B cell (primary cell): ENCODE measurements at regions not wholly inside any gene's neighbourhood (a gene's known extent, or its start where the extent isn't known, plus 50 kb on each side); places are given as distances from the start of the nearest gene placed in this dataset.

Experiments
- ATAC-seq: fragments of 200-7000 bp; cut with Tn5 transposase; one replicate; pipeline ENCODE4 v1.10.0; 2021; ENCODE audit warnings: low read depth, mild to moderate bottlenecking, moderate number of reproducible peaks, moderate library complexity
- CTCF ChIA-PET: fragments of 350-600 bp; sonication (Branson Sonifier 250); formaldehyde crosslinking; loops from one replicate; lab custom pipeline; 2021; ENCODE audit warnings: antibody characterized with exemption, inconsistent platforms; lab: Charles Lee
- POLR2A ChIA-PET: fragments of 350-600 bp; sonication (Branson Sonifier 250); formaldehyde crosslinking; loops from one replicate; lab custom pipeline; 2021; ENCODE audit warnings: antibody characterized with exemption; lab: Charles Lee
- DNase-seq: peaks from one replicate; pipeline ENCODE4 v3.0.0; 2013
- H2AFZ ChIP-seq: 2 replicates; pipeline ENCODE4 v1.6.1; 2012; ENCODE audit warnings: mild to moderate bottlenecking, low read depth, low read length; ENCODE audit not compliant: insufficient read depth, poor library complexity, severe bottlenecking
- H3K27ac ChIP-seq, 2 donors: 1 replicate in 1 of 2; 2 replicates in 1 of 2; pipeline ENCODE4 v1.5.1; 2012 to 2013; ENCODE audit warnings: low read length in 2 of 2, mild to moderate bottlenecking in 2 of 2, moderate library complexity in 1 of 2
- H3K27me3 ChIP-seq, 4 experiments: fragments of 200-600 bp in 1 of 4; sonication (generic) in 1 of 4; replicated peaks in 1 of 4; 1 replicate in 2 of 4; 2 replicates in 2 of 4; pipeline versions ENCODE4 v1.6.1 to v1.7.0; 2013 to 2016; ENCODE audit warnings: low read length in 3 of 4, mild to moderate bottlenecking in 2 of 4, mixed read lengths in 1 of 4, moderate library complexity in 1 of 4; ENCODE audit not compliant: insufficient read depth in 4 of 4, control insufficient read depth in 3 of 4; ENCODE audit errors: control extremely low read depth in 1 of 4
- H3K36me3 ChIP-seq, 2 experiments: replicated peaks in 1 of 2; 1 replicate in 1 of 2; 2 replicates in 1 of 2; pipeline versions ENCODE4 v1.6.1 to v1.7.1; 2013; ENCODE audit warnings: low read length in 1 of 2; ENCODE audit not compliant: insufficient read depth in 2 of 2, control insufficient read depth in 1 of 2; ENCODE audit errors: control extremely low read depth in 1 of 2, extremely low read depth in 1 of 2
- H3K4me1 ChIP-seq, 2 donors: fragments of 200-600 bp in 1 of 2; sonication (generic) in 1 of 2; 1 replicate in 1 of 2; 2 replicates in 1 of 2; pipeline versions ENCODE4 v1.5.1 to v1.6.1; 2013 to 2017; ENCODE audit warnings: low read length in 2 of 2; ENCODE audit not compliant: control insufficient read depth in 2 of 2, insufficient read depth in 2 of 2
- H3K4me2 ChIP-seq: replicated peaks from 2 replicates; pipeline ENCODE3; 2012; ENCODE audit warnings: mild to moderate bottlenecking, low read depth, low read length; ENCODE audit not compliant: poor library complexity, severe bottlenecking
- H3K4me3 ChIP-seq, 5 experiments: fragments of 200-600 bp in 1 of 5; sonication (generic) in 1 of 5; 1 replicate in 3 of 5; 2 replicates in 2 of 5; pipeline versions ENCODE4 v1.5.1 to v1.7.0; 2011 to 2016; ENCODE audit warnings: low read length in 4 of 5, mild to moderate bottlenecking in 4 of 5, low read depth in 2 of 5, control low read depth in 1 of 5, moderate library complexity in 1 of 5; ENCODE audit not compliant: insufficient read depth in 1 of 5; ENCODE audit errors: control extremely low read depth in 1 of 5, extremely low read depth in 1 of 5
- H3K79me2 ChIP-seq: fragments of 200-600 bp; sonication (generic); one replicate; pipeline ENCODE4 v1.6.0; 2016; ENCODE audit warnings: low read length; ENCODE audit not compliant: control insufficient read depth, insufficient read depth
- H3K9ac ChIP-seq: fragments of 200-600 bp; sonication (generic); 2 replicates; pipeline ENCODE4 v1.6.1; 2017; ENCODE audit warnings: mild to moderate bottlenecking, low read length, moderate library complexity
- H3K9me3 ChIP-seq, 3 donors: one replicate each; pipeline versions ENCODE4 v1.6.1 to v1.7.1; 2013; ENCODE audit warnings: low read length in 2 of 3; ENCODE audit not compliant: control insufficient read depth in 2 of 3, insufficient read depth in 1 of 3; ENCODE audit errors: control extremely low read depth in 1 of 3
- H4K20me1 ChIP-seq: 2 replicates; pipeline ENCODE4 v1.6.0; 2012; ENCODE audit warnings: mild to moderate bottlenecking, low read length; ENCODE audit not compliant: insufficient read depth, control insufficient read depth, poor library complexity, severe bottlenecking
- H3K27ac Mint-ChIP-seq: one replicate; pipeline ENCODE4 v1.8.0; 2021; ENCODE audit warnings: mixed read lengths
- H3K27me3 Mint-ChIP-seq: one replicate; pipeline ENCODE4 v1.8.0; 2021; ENCODE audit warnings: mixed read lengths
- H3K4me1 Mint-ChIP-seq: one replicate; pipeline ENCODE4 v1.8.0; 2021; ENCODE audit warnings: mixed read lengths
- H3K4me3 Mint-ChIP-seq: one replicate; pipeline ENCODE4 v1.8.0; 2021; ENCODE audit warnings: mixed read lengths
- H3K9me3 Mint-ChIP-seq: one replicate; pipeline ENCODE4 v1.8.0; 2022; ENCODE audit warnings: mixed read lengths; ENCODE audit not compliant: insufficient read depth
- EZH2 ChIP-seq: IDR thresholded peaks from 2 replicates; pipeline ENCODE4 v1.6.1; 2012; ENCODE audit warnings: borderline replicate concordance, low read depth, mild to moderate bottlenecking, moderate library complexity, low read length; ENCODE audit not compliant: insufficient read depth, poor library complexity, severe bottlenecking
- WGBS: methylation state at CpG from one replicate; pipeline ENCODE4 v1.1.5; 2013; ENCODE audit warnings: missing lambda C conversion rate; ENCODE audit not compliant: insufficient coverage; 5-methylcytosine and 5-hydroxymethylcytosine counted together
- intact Hi-C: fragments of 100-400 bp; cut with micrococcal nuclease; formaldehyde crosslinking; loops from one replicate; pipeline ENCODE4 v1.10.0; 2022
- TF ChIP-seq, protein P1 (sequence below): fragments of 200-600 bp; IDR thresholded peaks from one replicate; pipeline ENCODE4 v1.8.0; 2022; ENCODE audit warnings: antibody characterized with exemption, mild to moderate bottlenecking

DNA sequence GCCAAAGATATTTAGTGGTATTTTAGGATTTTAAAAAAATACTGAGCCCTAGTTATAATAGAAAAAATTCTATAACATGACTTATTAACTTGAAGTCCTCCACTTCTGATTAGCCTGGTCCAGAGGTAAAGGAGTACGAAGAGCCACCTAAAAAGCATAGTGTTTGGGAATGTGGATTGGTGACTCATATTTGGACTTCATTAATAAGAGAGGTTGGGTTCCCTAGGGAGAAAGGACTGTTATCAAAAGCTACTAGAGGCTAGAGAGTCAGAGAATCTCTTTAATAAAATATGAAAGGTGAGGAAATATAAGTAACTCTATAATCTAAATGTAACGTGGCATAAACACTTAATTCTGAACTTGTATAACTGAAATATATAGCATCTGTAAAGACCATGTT, 180.7 kb upstream of the TARS1 start:
- Mint-ChIP-seq H3K4me3 (no peak overlapping the region), H3K27ac (no peak overlapping the region), H3K9me3 (no peaks in the 10 kb centered on the region), H3K27me3 (no peaks in the 10 kb centered on the region), H3K4me1 (no peaks in the 10 kb centered on the region)
- intact Hi-C loops: no loop called here
- H3K9me3 ChIP-seq: no peaks in the 10 kb centered on the region
- no peak overlapping the region for H3K9ac ChIP-seq
- POLR2A ChIA-PET: no interaction called here
- H3K4me1 ChIP-seq: no peaks in the 10 kb centered on the region
- no peaks in the 10 kb centered on the region for H3K36me3 ChIP-seq
- no peaks in the 10 kb centered on the region for H3K79me2 ChIP-seq
- CTCF ChIA-PET: no interaction called here
- H3K27me3 ChIP-seq: no peaks in the 10 kb centered on the region
- H3K27ac ChIP-seq: no peak overlapping the region
- no CpG with 5 or more reads among the region's 2 CpGs for WGBS
- ATAC-seq (no peak), DNase-seq (no peak)
- no peak overlapping the region for H3K4me2 ChIP-seq
- no peak overlapping the region for H2AFZ ChIP-seq
- no peaks in the 10 kb centered on the region for H4K20me1 ChIP-seq
- TF ChIP-seq, protein P1, sequence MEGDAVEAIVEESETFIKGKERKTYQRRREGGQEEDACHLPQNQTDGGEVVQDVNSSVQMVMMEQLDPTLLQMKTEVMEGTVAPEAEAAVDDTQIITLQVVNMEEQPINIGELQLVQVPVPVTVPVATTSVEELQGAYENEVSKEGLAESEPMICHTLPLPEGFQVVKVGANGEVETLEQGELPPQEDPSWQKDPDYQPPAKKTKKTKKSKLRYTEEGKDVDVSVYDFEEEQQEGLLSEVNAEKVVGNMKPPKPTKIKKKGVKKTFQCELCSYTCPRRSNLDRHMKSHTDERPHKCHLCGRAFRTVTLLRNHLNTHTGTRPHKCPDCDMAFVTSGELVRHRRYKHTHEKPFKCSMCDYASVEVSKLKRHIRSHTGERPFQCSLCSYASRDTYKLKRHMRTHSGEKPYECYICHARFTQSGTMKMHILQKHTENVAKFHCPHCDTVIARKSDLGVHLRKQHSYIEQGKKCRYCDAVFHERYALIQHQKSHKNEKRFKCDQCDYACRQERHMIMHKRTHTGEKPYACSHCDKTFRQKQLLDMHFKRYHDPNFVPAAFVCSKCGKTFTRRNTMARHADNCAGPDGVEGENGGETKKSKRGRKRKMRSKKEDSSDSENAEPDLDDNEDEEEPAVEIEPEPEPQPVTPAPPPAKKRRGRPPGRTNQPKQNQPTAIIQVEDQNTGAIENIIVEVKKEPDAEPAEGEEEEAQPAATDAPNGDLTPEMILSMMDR: no peak
- no peak for TF ChIP-seq EZH2
- H3K4me3 ChIP-seq: no peak overlapping the region

- POLR2A ChIA-PET: no interaction called here
- no peaks in the 10 kb centered on the region for H3K27me3 Mint-ChIP-seq
- intact Hi-C loops: no loop called here
- DNase-seq (no peak), ATAC-seq (no peak)
- Histone ChIP-seq H3K4me3 (no peak overlapping the region), H3K27me3 (no peaks in the 10 kb centered on the region), H3K36me3 (no peaks in the 10 kb centered on the region), H3K79me2 (no peaks in the 10 kb centered on the region), H3K27ac (no peak overlapping the region), H2AFZ (no peak overlapping the region), H3K9me3 (no peaks in the 10 kb centered on the region), H3K9ac (no peak overlapping the region), H4K20me1 (no peaks in the 10 kb centered on the region), H3K4me2 (no peak overlapping the region), H3K4me1 (no peaks in the 10 kb centered on the region)
- no peak overlapping the region for H3K4me3 Mint-ChIP-seq
- WGBS: no CpG with 5 or more reads among the region's 2 CpGs
- H3K4me1 Mint-ChIP-seq: no peaks in the 10 kb centered on the region
- CTCF ChIA-PET: no interaction called here
- no peak overlapping the region for H3K27ac Mint-ChIP-seq
- H3K9me3 Mint-ChIP-seq: no peaks in the 10 kb centered on the region
- TF ChIP-seq, protein P1: no peak
- TF ChIP-seq EZH2: no peak
Measured at GRCh38 chr5:33261305-33261704, 179.5 kb upstream of the TARS1 start.
